IPS-NIHi7 (cell line): ENCODE measurements at regions not wholly inside any gene's neighbourhood (a gene's known extent, or its start where the extent isn't known, plus 50 kb on each side); places are given as distances from the start of the nearest gene placed in this dataset.
A peak's percentile ranks its signal among the peaks of the same experiment; 100 is the strongest.
"Not testable (repeated sequence)": the region's sequence is repeated elsewhere in the genome, so short reads cannot be mapped to it uniquely, and the experiment has no call there.

Experiments used
- DNase-seq: peaks from one replicate; pipeline ENCODE4 v3.0.0; 2012; ENCODE audit warnings: mixed read lengths; ENCODE audit errors: extremely low spot score

DNA sequence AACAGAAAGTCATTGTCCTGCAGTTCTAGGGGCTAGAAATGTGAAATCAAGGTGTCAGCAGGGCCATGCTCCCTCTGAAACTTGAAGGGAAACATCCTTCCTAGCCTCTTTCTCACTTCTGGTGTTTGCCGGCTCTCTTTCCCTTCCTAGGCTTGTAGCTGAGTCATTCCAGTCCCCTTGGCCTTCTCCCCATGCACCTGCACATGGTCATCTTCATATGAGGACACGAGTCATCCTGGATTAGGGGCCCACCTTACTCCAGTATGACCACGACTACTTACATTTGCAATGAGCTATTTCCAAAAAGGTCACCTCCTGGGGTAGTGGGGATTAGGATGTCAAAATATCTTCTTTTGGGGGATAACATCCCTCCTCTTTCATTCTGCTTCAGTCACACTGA, 168.5 kb upstream of the CXCR4 start:
- DNase-seq = no peak

- no peak for DNase-seq
Observed at GRCh38 chr2:136284226-136285119, 166.5 kb upstream of the CXCR4 start.

- DNase-seq = no peak
Observed at GRCh38 chr2:136282251-136282650, 164.3 kb upstream of the CXCR4 start.

- no peak for DNase-seq
Observed at GRCh38 chr2:136281281-136282114, 163.5 kb upstream of the CXCR4 start.

DNA sequence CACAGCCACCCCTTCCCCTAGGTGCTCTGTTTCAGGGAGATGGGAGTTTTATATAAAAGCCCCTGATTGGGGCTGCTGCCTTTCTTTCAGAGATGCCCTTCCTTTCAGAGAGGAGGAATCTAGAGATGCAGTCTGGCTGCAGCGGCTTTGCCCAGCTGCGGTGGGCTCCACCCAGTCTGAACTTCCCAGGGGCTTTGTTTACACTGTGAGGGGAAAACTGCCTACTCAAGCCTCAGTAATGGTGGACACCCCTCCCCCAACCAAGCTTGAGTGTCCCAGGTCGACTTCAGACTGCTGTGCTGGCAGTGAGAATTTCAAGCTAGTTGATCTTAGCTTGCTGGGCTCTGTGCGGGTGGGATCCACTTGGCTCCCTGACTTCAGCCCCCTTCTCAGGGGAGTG, 148.4 kb upstream of the CXCR4 start:
- not testable (repeated sequence) for DNase-seq

- DNase-seq = no peak
Observed at GRCh38 chr2:136259551-136259950, 141.6 kb upstream of the CXCR4 start.

- DNase-seq = no peak
Observed at GRCh38 chr2:136257893-136258292, 139.9 kb upstream of the CXCR4 start.

GRCh38 chr2:136255648-136256461, 137.9 kb upstream of the CXCR4 start:
- DNase-seq = no peak

- no peak for DNase-seq
Observed at GRCh38 chr2:136255127-136255526, 137.2 kb upstream of the CXCR4 start.

- no peak for DNase-seq
Observed at GRCh38 chr2:136254681-136255080, 136.7 kb upstream of the CXCR4 start.

DNA sequence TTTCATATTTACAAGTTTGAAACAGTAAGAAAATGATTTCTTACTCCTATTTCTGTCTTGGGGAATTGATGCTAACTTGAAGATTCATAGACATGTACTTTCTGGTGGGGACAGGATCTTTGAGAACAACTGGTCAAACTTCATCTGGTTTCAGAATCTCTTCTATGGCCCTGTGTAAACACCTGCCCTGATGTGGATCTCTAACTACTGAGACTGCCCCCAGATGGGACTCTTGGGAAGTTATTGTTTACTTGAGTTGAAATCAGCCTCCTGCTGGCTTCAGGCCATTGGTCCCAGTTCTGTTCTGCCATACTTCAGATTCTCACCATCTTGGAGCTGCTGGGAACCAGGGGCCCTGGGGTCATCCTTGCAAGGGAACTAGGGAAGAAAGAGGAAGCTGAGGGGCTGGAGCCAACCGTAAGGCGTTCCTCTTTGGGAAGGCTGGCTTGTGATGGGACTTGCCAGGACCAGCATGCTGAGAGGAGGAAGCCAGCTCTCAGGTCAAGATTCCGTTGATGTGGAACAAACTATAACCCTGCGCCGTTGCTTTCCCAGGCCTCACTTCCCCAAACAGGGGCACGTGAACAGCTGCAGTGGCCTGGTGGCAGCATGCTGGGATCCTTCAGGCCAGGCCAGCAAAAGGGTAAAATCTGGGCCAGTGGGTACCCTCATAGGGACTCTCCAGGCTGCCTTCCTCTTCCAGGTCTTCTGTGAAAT, 135.5 kb upstream of the CXCR4 start:
- DNase-seq = no peak

DNA sequence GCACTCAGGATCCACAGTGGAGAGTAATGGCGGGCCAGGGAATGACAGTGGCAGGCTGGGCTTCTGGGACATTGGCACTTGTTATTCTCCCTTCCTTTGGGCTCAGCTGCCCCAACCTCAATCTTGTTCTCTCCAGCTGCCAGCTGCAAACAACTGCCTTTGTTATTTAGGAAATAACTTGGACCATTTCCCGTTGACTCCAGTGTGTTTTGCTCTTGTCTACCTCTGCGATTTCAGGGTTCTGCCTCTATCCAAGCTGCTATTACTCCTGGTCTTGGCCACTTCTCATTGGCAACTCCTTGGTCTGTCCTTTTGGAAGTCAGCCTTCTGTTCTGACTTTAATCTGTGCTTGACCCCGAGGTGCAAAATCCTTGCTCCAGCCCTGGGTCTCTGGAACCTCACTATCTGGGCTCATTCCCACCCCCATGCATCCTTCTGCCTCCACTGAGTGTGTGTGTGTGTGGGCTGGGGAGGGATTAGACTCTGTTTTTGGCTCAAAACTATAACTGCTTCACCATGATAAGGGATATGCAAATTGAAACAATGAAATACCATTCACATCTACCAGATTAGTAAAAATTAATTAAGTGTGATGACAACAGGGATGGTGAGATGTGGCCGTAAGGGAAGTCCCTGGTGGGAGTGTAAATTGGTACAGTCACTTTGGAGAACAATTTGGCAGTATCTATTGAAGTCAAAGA, 134.1 kb upstream of the CXCR4 start:
- no peak for DNase-seq

DNA sequence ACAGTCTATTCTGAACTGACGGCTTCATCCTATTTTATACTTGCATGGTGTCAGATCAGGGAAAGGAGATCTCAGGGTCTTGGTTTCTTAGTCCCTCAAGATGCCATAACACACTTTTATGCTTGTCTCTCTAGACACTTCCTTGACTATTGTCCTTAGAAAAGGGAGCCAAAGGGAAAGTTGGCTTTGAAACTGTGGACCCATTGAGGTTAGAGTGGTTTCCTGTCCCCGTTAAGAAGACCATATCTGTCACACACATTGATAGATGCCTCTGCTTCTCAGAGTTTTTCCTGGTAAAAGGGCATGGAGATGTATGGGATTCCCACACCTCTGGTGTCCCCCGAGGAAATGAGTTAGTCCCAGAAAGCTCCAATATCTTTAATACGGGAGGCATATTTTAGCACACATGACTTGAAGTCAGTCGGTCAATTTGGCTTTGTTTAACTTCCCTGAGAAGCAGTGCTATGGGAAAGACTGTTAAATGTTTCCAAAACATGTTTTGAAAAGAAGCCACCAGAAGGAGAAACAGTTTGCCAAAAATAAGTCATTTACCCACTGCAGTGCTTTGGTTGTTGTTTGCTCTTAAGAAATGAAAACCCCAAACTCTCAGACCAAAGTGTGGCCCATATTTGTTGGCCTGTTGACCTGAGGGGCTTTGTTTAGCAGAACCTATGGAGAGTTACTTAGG, 133.4 kb upstream of the CXCR4 start:
- DNase-seq = no peak

DNA sequence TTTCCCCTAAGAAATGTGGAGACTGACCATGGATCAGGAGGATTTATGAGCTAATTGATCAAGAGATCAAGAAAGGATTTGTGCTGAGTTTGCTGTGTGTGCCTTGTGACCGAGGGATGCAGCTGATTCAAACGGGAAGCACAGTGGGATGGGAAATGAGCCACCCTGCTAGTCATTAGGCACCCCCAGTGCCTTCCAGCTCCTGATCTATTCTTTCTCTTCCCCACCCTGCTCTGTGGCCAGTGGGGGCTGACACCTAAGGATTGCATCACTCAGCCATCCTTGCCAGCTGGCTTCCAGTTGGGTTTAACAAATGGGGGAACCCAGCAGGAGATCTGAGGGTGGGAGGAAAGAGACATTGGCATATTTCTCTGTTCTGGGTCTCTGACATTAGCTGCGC, 132.2 kb upstream of the CXCR4 start:
- no peak for DNase-seq

- no peak for DNase-seq
Observed at GRCh38 chr2:136248907-136249306, 131.0 kb upstream of the CXCR4 start.

DNA sequence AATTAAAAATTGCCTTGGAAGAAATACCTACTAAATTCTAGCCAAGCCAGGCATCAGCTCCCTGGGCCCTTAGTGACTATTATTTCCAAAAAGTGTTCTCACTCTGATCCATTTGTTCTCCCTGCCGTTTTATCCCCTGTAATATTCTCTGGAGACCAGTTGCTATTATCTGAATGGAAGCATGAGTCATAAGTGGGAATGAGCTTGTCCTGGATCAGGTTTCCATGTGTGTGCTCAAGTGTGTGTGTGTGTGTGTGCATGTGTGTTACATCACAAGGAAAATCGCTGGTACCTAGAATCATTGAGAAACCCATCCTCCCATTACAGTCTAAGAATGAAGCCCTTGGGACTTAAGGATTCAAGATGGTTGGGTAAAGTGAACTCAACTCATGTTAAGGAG, 130.3 kb upstream of the CXCR4 start:
- DNase-seq = no peak

GRCh38 chr2:136247204-136247950, 129.4 kb upstream of the CXCR4 start:
- DNase-seq = no peak

GRCh38 chr2:136246086-136246669, 128.2 kb upstream of the CXCR4 start:
- DNase-seq = peak; percentile 48

DNA sequence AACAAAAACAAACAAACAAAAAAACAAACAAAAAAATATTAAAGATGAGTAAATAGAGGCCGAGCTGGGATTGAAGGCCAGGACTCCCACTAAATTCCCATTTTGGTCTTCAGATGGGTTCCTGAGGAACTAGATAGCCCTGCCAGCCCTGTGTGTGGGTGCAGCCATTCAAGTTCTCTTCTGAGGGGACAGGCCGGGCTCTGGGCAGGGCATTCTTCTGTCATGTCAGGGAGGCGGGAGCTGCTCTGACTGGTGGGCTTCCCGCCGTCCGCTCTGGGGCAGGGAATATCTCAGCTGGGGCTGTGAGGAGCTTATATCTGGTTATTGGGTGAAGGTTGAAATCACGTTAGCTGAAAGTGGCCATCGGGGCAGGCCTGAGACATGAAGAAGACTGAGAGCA, 127.3 kb upstream of the CXCR4 start:
- DNase-seq = no peak
